Stimulated activated CD8-positive, alpha-beta memory T cell treated with anti-CD3 and anti-CD28 coated beads, Interleukin-2, amount 100 ng/mL, for 48 hours (primary cell): ENCODE measurements at regions not wholly inside any gene's neighbourhood (a gene's known extent, or its start where the extent isn't known, plus 50 kb on each side); places are given as distances from the start of the nearest gene placed in this dataset.
"Not testable (repeated sequence)": the region's sequence is repeated elsewhere in the genome, so short reads cannot be mapped to it uniquely, and the experiment has no call there.

Experiments
- DNase-seq, 2 donors: peaks; one replicate each; pipeline ENCODE4 v3.0.0-alpha.2; 2020; ENCODE audit warnings: low read depth in 2 of 2

- DNase-seq = no peak
Observed at GRCh38 chr3:75242012-75242735, 422.0 kb upstream of the FRG2C start.

GRCh38 chr3:75248974-75249373 is 415.2 kb upstream of the FRG2C start:
- DNase-seq = no peak

GRCh38 chr3:75254685-75255084 is 409.4 kb upstream of the FRG2C start:
- no peak for DNase-seq

GRCh38 chr3:75258825-75259683 is 405.1 kb upstream of the FRG2C start:
- not testable (repeated sequence) for DNase-seq

- not testable (repeated sequence) for DNase-seq
Observed at GRCh38 chr3:75260975-75261374, 403.2 kb upstream of the FRG2C start.

GRCh38 chr3:75262661-75263060 is 401.5 kb upstream of the FRG2C start:
- no peak for DNase-seq

GRCh38 chr3:75265897-75266296 is 398.2 kb upstream of the FRG2C start:
- DNase-seq = no peak

- DNase-seq = not testable (repeated sequence)
Observed at GRCh38 chr3:75268576-75268975, 395.6 kb upstream of the FRG2C start.

GRCh38 chr3:75272237-75272636 is 391.9 kb upstream of the FRG2C start:
- not testable (repeated sequence) for DNase-seq

GRCh38 chr3:75272691-75273090 is 391.4 kb upstream of the FRG2C start:
- no peak for DNase-seq

GRCh38 chr3:75285531-75286148 is 378.5 kb upstream of the FRG2C start:
- not testable (repeated sequence) for DNase-seq

- not testable (repeated sequence) for DNase-seq
Observed at GRCh38 chr3:75288972-75289574, 375.1 kb upstream of the FRG2C start.

GRCh38 chr3:75294124-75294523 is 370.0 kb upstream of the FRG2C start:
- no peak for DNase-seq

GRCh38 chr3:75295013-75295412 is 369.1 kb upstream of the FRG2C start:
- DNase-seq = no peak

- DNase-seq = no peak
Observed at GRCh38 chr3:75296858-75297257, 367.3 kb upstream of the FRG2C start.

- DNase-seq = no peak
Observed at GRCh38 chr3:75300606-75301005, 363.5 kb upstream of the FRG2C start.

- not testable (repeated sequence) for DNase-seq
Observed at GRCh38 chr3:75301050-75301449, 363.1 kb upstream of the FRG2C start.

GRCh38 chr3:75303741-75304140 is 360.4 kb upstream of the FRG2C start:
- DNase-seq = no peak

GRCh38 chr3:75305901-75306300 is 358.2 kb upstream of the FRG2C start:
- no peak for DNase-seq

GRCh38 chr3:75311306-75311705 is 352.8 kb upstream of the FRG2C start:
- not testable (repeated sequence) for DNase-seq

GRCh38 chr3:75312469-75312868 is 351.7 kb upstream of the FRG2C start:
- DNase-seq = not testable (repeated sequence)

- DNase-seq = not testable (repeated sequence)
Observed at GRCh38 chr3:75319776-75320175, 344.4 kb upstream of the FRG2C start.
